Activated T-cell treated with anti-CD3 and anti-CD28 coated beads, Interleukin-2, amount 50 U/mL, for 24 hours (primary cell): ENCODE measurements at regions not wholly inside any gene's neighbourhood (a gene's known extent, or its start where the extent isn't known, plus 50 kb on each side); places are given as distances from the start of the nearest gene placed in this dataset.

Experiments used
- DNase-seq: peaks from one replicate; pipeline ENCODE4 v3.0.0-alpha.2; 2020
- H3K27ac Mint-ChIP-seq: 2 replicates; pipeline ENCODE4 v1.8.0; 2020; ENCODE audit warnings: mild to moderate bottlenecking, mixed read lengths
- H3K27me3 Mint-ChIP-seq: 2 replicates; pipeline ENCODE4 v1.8.0; 2020; ENCODE audit warnings: mixed read lengths
- H3K36me3 Mint-ChIP-seq: 2 replicates; pipeline ENCODE4 v1.8.0; 2020; ENCODE audit warnings: low read depth, mixed read lengths
- H3K4me1 Mint-ChIP-seq: 2 replicates; pipeline ENCODE4 v1.8.0; 2020; ENCODE audit warnings: low read depth, mixed read lengths
- H3K4me3 Mint-ChIP-seq: 2 replicates; pipeline ENCODE4 v1.8.0; 2020; ENCODE audit warnings: mild to moderate bottlenecking, moderate library complexity, mixed read lengths
- H3K9me3 Mint-ChIP-seq: 2 replicates; pipeline ENCODE4 v1.8.0; 2020; ENCODE audit warnings: mixed read lengths

GRCh38 chrX:134184936-134185335, 52.0 kb upstream of the CCDC160 start:
- Mint-ChIP-seq H3K27ac (no peak overlapping the region), H3K9me3 (no peaks in the 10 kb centered on the region), H3K4me3 (no peak overlapping the region)

GRCh38 chrX:134186362-134187121, 50.4 kb upstream of the CCDC160 start:
- Mint-ChIP-seq H3K9me3 (no peaks in the 10 kb centered on the region), H3K4me3 (peak overlapping the region; percentile 59), H3K36me3 (no peaks in the 10 kb centered on the region), H3K27ac (peak overlapping the region; percentile 47), H3K4me1 (peaks cover 36% of the 10 kb centered on the region), H3K27me3 (peaks cover 52% of the 10 kb centered on the region)
- peak; percentile 40 for DNase-seq

More at GRCh38 chrX:134184936-134185335, 52.0 kb upstream of the CCDC160 start:
- DNase-seq = no peak
- peaks cover 37% of the 10 kb centered on the region for H3K4me1 Mint-ChIP-seq
- H3K36me3 Mint-ChIP-seq = no peaks in the 10 kb centered on the region
- H3K27me3 Mint-ChIP-seq = peaks cover 62% of the 10 kb centered on the region
